NCI-H446 treated with DMSO at 0.1 percent for 48 hours (cell line): ENCODE measurements at regions not wholly inside any gene's neighbourhood (a gene's known extent, or its start where the extent isn't known, plus 50 kb on each side); places are given as distances from the start of the nearest gene placed in this dataset.

Source experiments
- DNase-seq: peaks from one replicate; lab custom pipeline; 2025; lab: John Stamatoyannopoulos, UW

DNA sequence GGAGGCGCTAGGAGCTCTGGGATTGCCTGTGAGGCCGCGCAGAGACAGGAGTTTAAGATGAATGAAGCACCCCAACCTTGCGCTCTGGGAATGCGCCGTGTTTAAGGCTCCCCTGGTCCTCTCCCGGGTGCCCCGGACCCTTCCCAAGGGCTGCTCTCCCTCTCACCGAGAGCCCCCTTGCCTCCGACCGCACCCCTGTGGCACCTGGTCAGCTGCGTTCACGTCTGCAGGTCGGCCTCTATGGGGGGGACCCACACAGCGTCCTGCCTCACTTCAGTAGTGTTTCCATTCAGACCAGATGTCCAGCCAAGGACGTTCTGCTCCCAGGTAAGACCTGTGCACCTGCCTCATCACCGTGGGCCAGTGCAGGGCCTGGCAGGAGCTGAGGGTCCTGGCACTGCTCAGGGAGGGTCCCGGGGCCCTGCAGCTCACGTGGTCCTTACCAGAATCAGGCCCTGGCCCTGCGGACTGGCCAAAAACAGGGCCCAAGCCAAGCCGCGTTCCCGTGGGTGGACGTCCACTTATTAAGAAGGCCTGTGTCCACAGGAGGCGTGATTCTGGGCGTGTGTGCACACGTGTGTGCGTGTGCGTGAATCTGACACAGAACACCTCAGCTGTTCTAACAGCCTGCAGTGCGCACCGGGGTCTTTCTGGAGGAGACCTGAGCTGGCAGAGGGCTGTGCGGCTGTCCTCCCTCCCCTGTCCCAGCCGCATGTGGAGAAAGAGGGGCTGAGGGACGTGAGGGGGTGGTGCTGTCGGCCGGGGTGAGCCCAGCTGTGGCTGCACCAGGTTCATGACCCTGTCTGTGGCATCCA lies 79.9 kb upstream of the BHLHE23 start:
- no peak for DNase-seq

DNA sequence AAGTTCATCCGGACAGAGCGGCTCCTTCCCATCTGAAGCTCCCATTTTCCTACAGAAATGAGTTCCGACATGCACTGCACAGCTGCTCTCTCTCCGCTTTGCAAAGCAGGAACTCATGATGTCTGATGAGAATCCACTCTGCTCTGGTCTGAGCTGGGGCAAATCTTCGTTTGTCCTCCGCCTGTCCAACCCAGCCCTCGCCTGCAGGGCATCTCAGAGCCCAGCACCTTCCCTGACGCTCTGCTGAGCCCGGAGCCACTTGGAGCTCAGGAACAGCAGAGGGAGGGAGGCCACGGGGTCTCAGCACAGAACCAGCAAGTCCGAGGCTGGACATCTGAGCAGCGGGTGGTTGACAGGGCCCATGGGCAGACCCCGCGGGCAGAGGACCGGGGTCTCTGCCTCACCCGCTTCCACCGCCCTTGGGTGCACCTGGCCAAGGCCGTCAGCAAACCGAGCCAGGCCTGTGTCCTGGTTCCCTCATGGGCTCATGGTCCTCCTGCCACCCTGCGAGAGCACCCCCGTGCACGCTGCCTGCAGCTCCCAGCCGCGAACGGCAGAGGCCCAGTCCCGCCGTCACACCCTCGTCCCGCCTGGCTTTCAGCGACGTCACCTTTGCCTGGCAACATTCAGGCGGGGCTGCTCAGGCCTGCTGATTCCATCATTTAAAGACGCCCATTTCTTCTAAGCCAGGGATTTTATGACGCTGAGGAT lies 78.5 kb upstream of the BHLHE23 start:
- no peak for DNase-seq

DNA sequence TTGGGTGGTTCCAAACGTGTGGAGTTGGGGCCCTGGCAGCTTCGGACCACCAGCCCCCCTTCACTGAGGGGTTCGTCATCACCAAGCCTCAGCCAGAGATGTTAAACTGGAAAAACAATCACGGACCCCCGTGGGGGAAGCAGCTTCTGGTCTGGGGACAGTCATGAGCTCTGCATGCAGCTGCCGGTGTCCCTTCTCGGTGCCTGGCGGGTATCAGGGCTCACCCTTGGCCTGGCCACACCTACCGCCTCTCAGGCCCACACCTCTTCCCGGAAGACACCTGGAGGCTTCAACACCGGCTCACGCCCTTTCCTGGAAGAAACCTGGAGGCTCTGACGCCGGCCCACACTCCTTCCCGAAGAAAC lies 77.8 kb upstream of the BHLHE23 start:
- no peak for DNase-seq

- no peak for DNase-seq
These were observed 77.2 kb upstream of the BHLHE23 start for GRCh38 chr20:63083831-63084562.

DNA sequence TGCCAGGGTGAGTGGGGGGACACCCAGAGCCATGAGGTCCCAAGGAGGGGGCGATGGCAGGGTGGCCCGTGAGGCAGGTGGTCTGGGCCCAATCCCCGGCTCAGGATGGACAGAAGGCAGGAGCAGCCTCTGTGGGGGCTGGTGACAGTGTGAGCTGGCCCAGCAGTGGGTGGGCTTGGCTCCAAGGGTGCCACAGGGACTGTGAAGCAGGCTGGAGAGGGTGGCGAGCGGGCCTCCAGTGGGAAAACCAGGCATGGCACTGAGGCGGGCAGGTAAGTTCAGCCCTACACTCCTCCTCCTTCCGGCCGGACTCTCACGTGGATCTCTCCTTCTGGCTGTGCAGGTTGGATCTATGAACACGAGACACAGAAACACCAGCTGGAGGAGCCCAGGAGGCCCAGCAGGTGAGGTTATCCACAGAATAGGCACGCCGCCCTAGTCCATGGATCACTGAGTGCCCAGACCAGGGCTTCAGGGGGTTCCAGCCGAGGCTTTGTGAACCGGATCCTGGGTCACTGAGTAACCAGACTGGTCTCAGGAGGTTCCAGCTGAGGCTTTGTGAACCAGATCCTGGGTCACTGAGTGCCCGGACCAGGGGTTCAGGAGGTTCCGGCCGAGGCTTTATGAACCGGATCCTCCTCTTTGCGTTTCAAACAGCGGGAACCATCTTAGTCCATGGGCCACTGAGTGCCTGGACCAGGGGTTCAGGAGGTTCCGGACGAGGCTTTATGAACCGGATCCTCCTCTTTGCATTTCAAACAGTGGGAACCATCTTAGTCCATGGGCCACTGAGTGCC lies 76.4 kb upstream of the BHLHE23 start:
- DNase-seq, result no peak

- DNase-seq, result no peak
These were observed 75.7 kb upstream of the BHLHE23 start for GRCh38 chr20:63082308-63082938.

DNA sequence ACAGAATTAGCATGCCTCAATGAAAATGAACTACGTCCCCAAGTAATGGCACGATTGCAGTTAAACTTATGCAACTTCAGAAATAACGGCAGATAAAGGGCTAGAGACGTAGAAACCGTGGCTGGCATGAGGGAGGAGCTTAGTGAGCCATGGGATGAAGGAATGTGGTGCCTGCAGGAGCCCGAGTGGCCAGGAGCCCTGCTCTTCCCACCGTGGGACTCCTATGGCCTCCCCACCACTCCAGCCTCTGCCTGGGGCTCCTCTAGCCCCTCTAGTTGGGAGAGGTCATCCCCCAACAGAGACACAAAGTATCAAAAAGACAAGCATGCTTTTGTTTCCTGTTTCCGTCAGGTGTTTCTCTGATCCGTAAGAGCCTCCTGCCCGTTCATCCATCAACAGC lies 75.1 kb upstream of the BHLHE23 start:
- no peak for DNase-seq

DNA sequence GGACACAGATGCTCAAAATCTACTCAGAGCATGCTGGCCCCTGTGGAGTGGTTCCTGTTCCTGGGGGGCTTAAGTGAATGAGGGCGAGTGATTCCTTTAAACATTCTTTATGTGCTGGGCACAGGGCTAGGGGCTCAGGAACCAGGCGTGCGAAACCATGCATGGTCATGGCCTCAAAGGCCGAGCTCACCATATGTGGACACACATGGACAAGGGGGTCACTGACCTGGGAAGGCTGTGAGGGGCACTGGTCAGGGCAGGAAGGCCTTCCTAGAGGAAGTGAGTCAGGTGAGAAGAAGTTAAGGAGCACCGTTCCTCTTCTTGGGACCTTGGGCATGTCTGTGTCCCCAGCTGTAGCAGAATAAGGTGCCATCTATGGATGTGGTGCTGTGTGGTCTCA lies 74.6 kb upstream of the BHLHE23 start:
- DNase-seq, result no peak

GRCh38 chr20:63080811-63081210 lies 74.0 kb upstream of the BHLHE23 start:
- DNase-seq, result no peak

DNA sequence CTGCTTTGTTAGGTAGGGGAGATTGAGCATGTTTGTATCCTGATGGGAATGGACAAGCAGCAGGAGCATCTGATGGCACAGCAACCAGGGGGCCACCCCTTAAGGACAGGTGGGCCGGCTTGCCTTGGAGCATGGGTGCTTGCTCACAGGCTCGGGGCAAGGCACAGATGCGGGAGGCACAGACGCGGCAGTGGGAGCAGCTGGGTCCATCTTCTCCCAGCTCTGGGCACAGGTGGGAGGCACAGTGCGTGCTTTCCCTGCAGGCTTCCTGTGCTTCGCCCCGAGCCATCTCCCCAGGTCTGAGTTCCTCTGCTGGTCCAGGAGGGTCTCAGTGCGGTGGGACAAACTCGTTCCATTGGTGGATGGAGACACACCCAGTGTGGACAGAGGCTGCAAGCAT lies 73.6 kb upstream of the BHLHE23 start:
- no peak for DNase-seq

DNA sequence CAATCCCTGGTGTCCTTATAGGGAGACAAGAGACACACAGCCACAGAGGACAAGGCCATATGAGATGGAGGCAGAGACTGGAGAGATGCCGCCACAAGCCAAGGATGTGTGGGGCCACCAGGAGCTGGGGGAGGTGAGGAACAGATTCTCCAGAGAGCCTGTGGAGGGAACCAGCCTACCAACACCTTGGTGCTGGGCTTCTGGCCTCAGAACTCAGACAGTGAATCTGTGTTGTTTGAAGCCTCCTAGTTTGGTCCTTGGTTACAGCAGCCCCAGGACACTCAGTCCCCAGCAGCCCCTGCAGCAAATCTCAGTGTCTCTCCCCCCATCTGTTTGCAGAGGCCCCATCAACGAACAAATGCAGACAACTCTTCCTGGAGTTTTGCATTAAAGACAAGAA lies 73.2 kb upstream of the BHLHE23 start:
- DNase-seq, result no peak

DNA sequence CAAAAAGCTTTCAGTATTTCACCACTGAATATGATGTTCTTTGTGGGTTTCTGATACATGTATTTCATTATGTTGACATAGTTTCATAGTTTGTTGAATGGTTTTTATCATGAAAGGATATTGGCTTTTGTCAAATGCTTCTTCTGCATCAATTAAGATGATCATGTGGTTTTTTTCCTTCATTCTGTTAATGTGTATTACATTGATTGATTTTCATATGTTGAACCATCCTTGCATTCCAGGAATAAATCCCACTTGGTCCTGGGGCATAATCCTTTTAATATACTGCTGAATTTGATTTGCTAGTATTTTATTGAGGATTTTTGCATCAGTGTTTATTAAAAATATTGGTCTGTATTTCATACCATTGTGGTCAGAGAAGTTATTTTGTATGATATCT lies 70.9 kb upstream of the BHLHE23 start:
- no peak for DNase-seq

- DNase-seq, result no peak
These were observed 69.7 kb upstream of the BHLHE23 start for GRCh38 chr20:63076421-63076820.

- no peak for DNase-seq
These were observed 67.9 kb upstream of the BHLHE23 start for GRCh38 chr20:63074631-63075030.

DNA sequence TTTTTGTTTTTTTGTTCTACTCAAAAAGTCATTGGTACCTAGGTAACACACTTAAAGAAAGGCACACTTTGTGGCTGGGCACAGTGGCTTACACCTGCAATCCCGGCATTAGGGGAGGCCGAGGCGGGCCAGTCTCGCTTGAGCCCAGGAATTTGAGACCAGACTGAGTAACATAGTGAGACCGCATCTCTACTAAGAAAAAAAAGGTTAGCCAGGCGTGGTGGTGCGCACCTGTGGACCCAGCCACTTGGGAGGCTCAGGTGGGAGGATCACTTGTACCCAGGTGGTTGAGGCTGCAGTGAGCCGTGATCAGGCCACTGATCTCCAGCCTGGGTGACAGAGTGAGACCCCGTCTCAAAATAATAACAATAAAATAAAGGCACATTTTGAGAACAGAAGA lies 67.4 kb upstream of the BHLHE23 start:
- DNase-seq, result no peak

- no peak for DNase-seq
These were observed 66.9 kb upstream of the BHLHE23 start for GRCh38 chr20:63073738-63074065.

GRCh38 chr20:63072991-63073737 lies 66.4 kb upstream of the BHLHE23 start:
- DNase-seq, result no peak

DNA sequence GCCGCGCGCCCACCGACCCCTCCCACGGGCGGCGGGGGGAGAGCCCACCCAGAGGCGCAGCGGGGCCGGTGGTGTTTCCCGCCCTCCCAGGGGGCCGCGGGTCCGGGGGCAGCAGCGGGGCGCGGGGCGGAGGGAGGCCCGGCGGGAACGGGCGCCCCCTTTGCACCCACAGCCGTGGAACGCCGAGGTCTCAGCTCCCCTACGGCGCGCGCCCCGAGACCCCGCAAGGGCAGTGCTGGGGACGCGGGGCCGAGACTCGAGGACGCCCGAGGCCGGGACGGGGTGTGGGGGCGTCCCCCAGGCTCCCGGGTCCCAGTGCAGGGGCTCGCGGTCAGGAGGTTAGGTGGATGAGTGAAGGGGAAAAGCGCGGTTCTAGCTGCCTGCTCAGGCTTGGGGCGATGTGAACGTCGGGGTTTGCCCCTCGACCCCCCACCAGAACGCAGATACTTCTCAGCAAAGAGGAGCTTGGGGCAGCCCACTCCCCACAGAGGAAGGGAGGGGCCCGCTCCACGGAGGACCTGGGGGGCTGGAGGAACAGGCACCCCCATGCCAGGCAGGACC lies 65.5 kb upstream of the BHLHE23 start:
- DNase-seq, result no peak

DNA sequence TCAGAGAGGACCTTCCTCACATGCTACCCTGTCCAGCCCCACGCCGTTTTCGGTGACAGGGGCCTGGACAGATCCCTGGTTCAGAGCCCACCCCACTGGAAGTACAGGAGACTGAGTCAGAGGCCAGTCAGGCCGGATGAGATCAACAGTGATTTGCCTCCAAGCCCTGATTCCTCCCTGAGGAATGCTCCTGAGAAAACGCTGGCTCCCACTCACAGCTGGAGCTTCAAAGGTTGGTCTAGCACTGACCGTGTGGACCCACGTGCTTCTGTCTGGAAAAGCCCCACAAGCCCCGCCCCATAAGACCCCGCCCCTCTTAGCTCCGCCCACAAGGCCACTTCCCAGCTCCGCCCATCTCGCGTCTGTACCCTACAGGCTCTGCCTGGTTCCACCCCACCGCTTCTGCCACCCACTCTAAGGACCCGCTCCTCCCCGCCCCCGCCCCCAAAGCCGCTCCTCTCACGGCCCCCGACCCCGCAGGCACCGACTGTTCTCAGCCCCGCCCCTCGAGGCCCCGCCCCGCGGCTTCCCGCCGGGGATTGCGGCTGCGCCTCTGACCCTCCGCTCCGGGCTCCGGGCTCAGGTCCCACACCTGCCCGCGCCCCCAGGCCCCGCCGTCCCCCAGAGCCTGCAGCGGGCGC lies 64.9 kb upstream of the BHLHE23 start:
- DNase-seq, result no peak
